GM12878 (cell line): ENCODE measurements at regions not wholly inside any gene's neighbourhood (a gene's known extent, or its start where the extent isn't known, plus 50 kb on each side); places are given as distances from the start of the nearest gene placed in this dataset.
"Not testable (repeated sequence)": the region's sequence is repeated elsewhere in the genome, so short reads cannot be mapped to it uniquely, and the experiment has no call there.

Source experiments
- ATAC-seq: fragments of 200-7000 bp; cut with Tn5 transposase; 3 replicates; pipeline ENCODE4 v1.9.1; 2020; ENCODE audit warnings: mild to moderate bottlenecking, moderate library complexity
- BruUV-seq: library from RNA; stranded (reverse); fragments of 400-500 nt; replicated peaks from 2 replicates; lab custom pipeline; 2021; lab: Mats Ljungman, UMichigan
- CTCF ChIA-PET: fragments of 300-600 bp; sonication (Branson Sonifier 250); formaldehyde crosslinking; extraction: SDS; loops from one replicate; lab custom pipeline; 2021; ENCODE audit warnings: inconsistent platforms; lab: Yijun Ruan, JAX
- POLR2A ChIA-PET: fragments of 350-600 bp; formaldehyde crosslinking; extraction: SDS; loops from one replicate; lab custom pipeline; 2021; ENCODE audit warnings: inconsistent platforms; lab: Charles Lee
- RAD21 ChIA-PET: fragments of 300-600 bp; sonication (Branson Sonifier 250); formaldehyde crosslinking; loops from one replicate; lab custom pipeline; 2023; ENCODE audit warnings: antibody characterized with exemption; ENCODE audit not compliant: unreplicated experiment; lab: Charles Lee
- SMC1A ChIA-PET: fragments of 300-600 bp; sonication (Branson Sonifier 250); formaldehyde crosslinking; loops from one replicate; lab custom pipeline; 2023; ENCODE audit not compliant: unreplicated experiment, uncharacterized antibody; lab: Charles Lee
- DNase-seq: peaks from one replicate; pipeline ENCODE4 v3.0.0-alpha.2; 2011; ENCODE audit warnings: low read depth, low spot score
- FAIRE-seq: peaks from 3 replicates; lab custom pipeline; 2011; peaks lifted over from hg19 to GRCh38; lab: Jason Lieb, UNC
- H2AFZ ChIP-seq: 2 replicates; pipeline ENCODE4 v1.6.0; 2011; ENCODE audit warnings: low read depth, low read length, control low read depth; ENCODE audit not compliant: control insufficient read depth
- H3K27ac ChIP-seq: 2 replicates; pipeline ENCODE4 v1.5.1; 2011; ENCODE audit warnings: control low read depth; ENCODE audit not compliant: control insufficient read depth, insufficient read depth
- H3K27me3 ChIP-seq, 2 experiments: replicated peaks in 1 of 2; 2 replicates each; pipeline versions ENCODE4 v1.6.0 to v1.6.1; 2011; ENCODE audit warnings: low read length in 1 of 2; ENCODE audit not compliant: control insufficient read depth in 2 of 2, insufficient read depth in 2 of 2
- H3K36me3 ChIP-seq, 2 experiments: 2 replicates each; pipeline ENCODE4 v1.5.1; 2011; ENCODE audit warnings: low read length in 1 of 2; ENCODE audit not compliant: control insufficient read depth in 2 of 2, insufficient read depth in 2 of 2
- H3K4me1 ChIP-seq: 2 replicates; pipeline ENCODE4 v1.6.1; 2011; ENCODE audit warnings: mild to moderate bottlenecking, low read length, moderate library complexity, mixed read lengths; ENCODE audit not compliant: control insufficient read depth, insufficient read depth
- H3K4me2 ChIP-seq: 2 replicates; pipeline ENCODE4 v1.6.0; 2011; ENCODE audit warnings: control low read depth; ENCODE audit not compliant: control insufficient read depth, insufficient read depth
- H3K4me3 ChIP-seq: fragments of 200-600 bp; sonication (generic); 2 replicates; pipeline ENCODE4 v1.5.1; 2016
- H3K79me2 ChIP-seq: 2 replicates; pipeline ENCODE4 v1.6.0; 2011; ENCODE audit warnings: low read length; ENCODE audit not compliant: control insufficient read depth, insufficient read depth
- H3K9ac ChIP-seq: 2 replicates; pipeline ENCODE4 v1.8.0; 2011; ENCODE audit warnings: low read length, control low read depth, mixed read lengths; ENCODE audit not compliant: control insufficient read depth, insufficient read depth
- H3K9me3 ChIP-seq: replicated peaks from 3 replicates; pipeline ENCODE4 v1.5.1; 2011; ENCODE audit warnings: mild to moderate bottlenecking, low read length; ENCODE audit not compliant: control insufficient read depth, insufficient read depth
- H4K20me1 ChIP-seq: 2 replicates; pipeline ENCODE4 v1.6.0; 2011; ENCODE audit not compliant: control insufficient read depth, insufficient read depth
- BACH1 ChIP-seq: fragments of 450-650 bp; IDR thresholded peaks from 2 replicates; pipeline ENCODE4 v1.6.1; 2017; ENCODE audit warnings: mild to moderate bottlenecking, borderline replicate concordance
- BCL11A ChIP-seq: IDR thresholded peaks from 2 replicates; pipeline ENCODE4 v1.6.1; 2011; ENCODE audit warnings: low read depth, low read length
- BMI1 ChIP-seq: fragments of 450-650 bp; IDR thresholded peaks from 2 replicates; pipeline ENCODE4 v1.6.1; 2016; ENCODE audit warnings: mild to moderate bottlenecking, moderate library complexity, borderline replicate concordance
- CBX3 ChIP-seq: fragments of 200-600 bp; sonication (generic); IDR thresholded peaks from 2 replicates; pipeline ENCODE4 v1.6.1; 2016; ENCODE audit warnings: low read depth, borderline replicate concordance
- CEBPB ChIP-seq, 2 experiments: fragments of 150-350 bp in 1 of 2; IDR thresholded peaks; 2 replicates each; pipeline ENCODE4 v1.6.1; 2012 to 2014; ENCODE audit warnings: low read depth in 2 of 2, low read length in 2 of 2, borderline replicate concordance in 1 of 2, inconsistent platforms in 1 of 2
- MEF2B ChIP-seq: fragments of 450-650 bp; IDR thresholded peaks from 2 replicates; pipeline ENCODE4 v1.6.1; 2018; ENCODE audit warnings: mild to moderate bottlenecking, moderate library complexity; ENCODE audit not compliant: partially characterized antibody, poor library complexity, severe bottlenecking
- NR2F1 ChIP-seq: fragments of 450-650 bp; conservative IDR thresholded peaks from 2 replicates; pipeline ENCODE4 v1.6.1; 2017; ENCODE audit warnings: mild to moderate bottlenecking
- RFX5 ChIP-seq: IDR thresholded peaks from 2 replicates; pipeline ENCODE4 v1.6.1; 2011; ENCODE audit warnings: low read depth, low read length, improper control_type of control experiment
- STAT3 ChIP-seq: IDR thresholded peaks from 2 replicates; pipeline ENCODE4 v1.6.1; 2011; ENCODE audit warnings: low read depth, low read length, improper control_type of control experiment
- ZBED1 ChIP-seq: IDR thresholded peaks from 2 replicates; pipeline ENCODE4 v1.6.1; 2016; ENCODE audit warnings: borderline replicate concordance
- WGBS: methylation state at CpG from one replicate; pipeline ENCODE4 v1.1.6; 2016; ENCODE audit warnings: low lambda C conversion rate; ENCODE audit not compliant: insufficient replicate concordance, insufficient coverage; ENCODE audit errors: missing lambda C conversion rate; 5-methylcytosine and 5-hydroxymethylcytosine counted together
- in situ Hi-C: fragments of 300-500 bp; cut with MboI; formaldehyde crosslinking; loops from 9 replicates; pipeline ENCODE4 v1.14.3; 2018; ENCODE audit warnings: mixed read lengths
- intact Hi-C: fragments of 100-400 bp; cut with micrococcal nuclease; formaldehyde crosslinking; loops from one replicate; pipeline ENCODE4 v1.14.2; 2022; ENCODE audit not compliant: unreplicated experiment
- TF ChIP-seq, protein P1 (sequence below): fragments of 450-650 bp; IDR thresholded peaks from 2 replicates; pipeline ENCODE4 v1.6.1; 2016; ENCODE audit warnings: mild to moderate bottlenecking

- Histone ChIP-seq H3K9me3 (no peaks in the 10 kb centered on the region), H3K36me3 (no peaks in the 10 kb centered on the region), H3K4me1 (no peaks in the 10 kb centered on the region), H3K4me2 (no peak overlapping the region), H3K27me3 (no peaks in the 10 kb centered on the region), H2AFZ (no peak overlapping the region), H3K79me2 (no peaks in the 10 kb centered on the region), H3K9ac (no peak overlapping the region), H3K4me3 (no peak overlapping the region), H3K27ac (no peak overlapping the region), H4K20me1 (no peaks in the 10 kb centered on the region)
- ChIA-PET CTCF (no interaction called here), RAD21 (no interaction called here), SMC1A (no interaction called here), POLR2A (no interaction called here)
- BruUV-seq = no TSS peak
- in situ Hi-C loops = no loop called here
- intact Hi-C loops = no loop called here
- ATAC-seq (no peak), DNase-seq (no peak), FAIRE-seq (no peak)
- no peak for TF ChIP-seq BACH1
- no peak for TF ChIP-seq BCL11A
- TF ChIP-seq, protein P1, sequence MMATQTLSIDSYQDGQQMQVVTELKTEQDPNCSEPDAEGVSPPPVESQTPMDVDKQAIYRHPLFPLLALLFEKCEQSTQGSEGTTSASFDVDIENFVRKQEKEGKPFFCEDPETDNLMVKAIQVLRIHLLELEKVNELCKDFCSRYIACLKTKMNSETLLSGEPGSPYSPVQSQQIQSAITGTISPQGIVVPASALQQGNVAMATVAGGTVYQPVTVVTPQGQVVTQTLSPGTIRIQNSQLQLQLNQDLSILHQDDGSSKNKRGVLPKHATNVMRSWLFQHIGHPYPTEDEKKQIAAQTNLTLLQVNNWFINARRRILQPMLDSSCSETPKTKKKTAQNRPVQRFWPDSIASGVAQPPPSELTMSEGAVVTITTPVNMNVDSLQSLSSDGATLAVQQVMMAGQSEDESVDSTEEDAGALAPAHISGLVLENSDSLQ = no peak
- TF ChIP-seq CBX3 = no peak
- TF ChIP-seq MEF2B = no peak
- TF ChIP-seq CEBPB (IDR thresholded peaks at IDR 0.05; ENCODE audit: borderline replicate concordance in 1 of 2, low read depth in 2 of 2, low read length in 2 of 2) = no peak
- no peak for TF ChIP-seq NR2F1
- TF ChIP-seq RFX5 = no peak
- TF ChIP-seq BMI1 = no peak
- no peak for TF ChIP-seq ZBED1
- TF ChIP-seq STAT3 = no peak
- WGBS = 0% methylated on average over 1 of the region's 1 CpG
These were observed 467.9 kb downstream of the SIPA1L2 start for GRCh38 chr1:232162001-232162400.

DNA sequence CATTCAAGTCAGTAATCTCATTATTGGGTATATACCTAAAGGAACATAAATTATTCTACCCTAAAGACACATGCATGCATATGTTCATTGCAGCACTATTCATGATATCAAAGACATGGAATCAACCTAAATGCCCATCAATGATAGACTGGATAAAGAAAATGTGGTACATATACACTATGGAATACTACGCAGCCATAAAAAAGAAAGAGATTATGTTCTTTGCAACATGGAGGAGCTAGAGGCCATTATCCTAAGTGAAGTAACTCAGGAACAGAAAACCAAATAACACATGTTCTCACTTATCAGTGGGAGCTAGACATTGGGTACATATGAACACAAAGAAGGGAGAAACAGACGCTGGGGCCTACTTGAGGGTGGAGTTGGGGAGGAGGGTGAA is 471.4 kb downstream of the SIPA1L2 start:
- FAIRE-seq, SMC1A ChIA-PET, POLR2A ChIA-PET, H3K4me2 ChIP-seq, in situ Hi-C loops, H3K9ac ChIP-seq, DNase-seq, H3K27ac ChIP-seq, H3K4me1 ChIP-seq, H3K27me3 ChIP-seq, H3K9me3 ChIP-seq, BruUV-seq, H2AFZ ChIP-seq, CTCF ChIA-PET, H3K36me3 ChIP-seq, H3K79me2 ChIP-seq, intact Hi-C loops, H4K20me1 ChIP-seq, ATAC-seq, RAD21 ChIA-PET, H3K4me3 ChIP-seq: not testable (repeated sequence)
- WGBS = 62% methylated on average over 2 of the region's 2 CpGs

- H3K4me2 ChIP-seq, H2AFZ ChIP-seq, H3K4me1 ChIP-seq, H3K4me3 ChIP-seq, H3K9me3 ChIP-seq, H3K79me2 ChIP-seq, H3K36me3 ChIP-seq, intact Hi-C loops, DNase-seq, SMC1A ChIA-PET, FAIRE-seq, BruUV-seq, POLR2A ChIA-PET, RAD21 ChIA-PET, ATAC-seq, H3K9ac ChIP-seq, H3K27ac ChIP-seq, H3K27me3 ChIP-seq, H4K20me1 ChIP-seq, in situ Hi-C loops: not testable (repeated sequence)
- 43% methylated on average over 3 of the region's 3 CpGs for WGBS
- CTCF ChIA-PET = interaction anchor here (0.5 kb wide), 1 partner anchor 629 kb away, joined by 3 read pairs; no protein-coding TSS in a partner anchor
These were observed 473.9 kb downstream of the SIPA1L2 start for GRCh38 chr1:232156070-232156469.
